C1 segment of cervical spinal cord (tissue), 14 donors: ENCODE measurements at regions not wholly inside any gene's neighbourhood (a gene's known extent, or its start where the extent isn't known, plus 50 kb on each side); places are given as distances from the start of the nearest gene placed in this dataset.
"Not testable (repeated sequence)": the region's sequence is repeated elsewhere in the genome, so short reads cannot be mapped to it uniquely, and the experiment has no call there.

Source experiments
- DNase-seq, 14 donors: peaks; one replicate each; lab custom pipeline; 2025; lab: John Stamatoyannopoulos, UW

GRCh38 chr20:55685841-55686240 lies 319.5 kb downstream of the CBLN4 start:
- no peak for DNase-seq

- DNase-seq, result no peak
Observed at GRCh38 chr20:55685425-55685824, 319.9 kb downstream of the CBLN4 start.

DNA sequence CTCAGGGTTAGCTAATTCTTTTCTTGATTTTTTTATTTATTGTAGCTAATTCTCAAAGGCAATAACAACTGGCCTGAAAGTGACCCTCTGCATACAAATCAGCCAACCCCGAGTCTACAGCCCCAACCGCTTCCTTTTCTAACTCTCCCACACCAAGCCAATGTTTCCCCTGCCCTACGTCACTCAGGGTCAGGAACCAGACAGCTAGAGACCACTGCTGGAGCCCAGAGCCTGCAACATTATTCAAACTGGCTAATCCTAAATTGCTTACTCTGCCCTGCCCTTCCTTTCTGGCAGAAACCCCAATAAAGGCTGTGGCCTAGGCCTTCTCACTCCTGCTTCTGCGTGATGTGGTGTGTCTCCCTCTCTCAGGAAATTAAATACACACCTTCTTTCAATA lies 320.7 kb downstream of the CBLN4 start:
- no peak for DNase-seq

- DNase-seq, result no peak
Observed at GRCh38 chr20:55678970-55679667, 326.2 kb downstream of the CBLN4 start.

- no peak for DNase-seq
Observed at GRCh38 chr20:55678126-55678525, 327.2 kb downstream of the CBLN4 start.

DNA sequence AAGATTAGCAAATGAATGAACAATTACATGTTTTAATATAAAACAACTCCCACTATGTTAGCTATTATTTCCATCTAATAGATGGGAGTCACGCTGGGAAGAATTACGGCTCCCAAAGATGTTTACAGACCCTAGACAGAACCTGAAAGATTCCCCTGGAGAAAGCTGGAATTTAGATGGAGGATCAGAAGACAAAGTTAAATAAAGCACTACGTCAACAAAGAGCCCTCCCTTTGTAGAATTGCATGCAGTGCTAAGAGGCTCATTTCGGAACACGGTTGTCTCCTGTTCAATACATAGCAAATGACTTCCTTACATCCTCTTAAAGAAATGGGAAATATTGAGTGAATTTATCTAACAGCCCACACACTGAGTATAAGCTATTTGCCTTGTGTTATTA lies 328.3 kb downstream of the CBLN4 start:
- no peak for DNase-seq

GRCh38 chr20:55676097-55676496 lies 329.2 kb downstream of the CBLN4 start:
- no peak for DNase-seq

- no peak for DNase-seq
Observed at GRCh38 chr20:55668631-55669030, 336.7 kb downstream of the CBLN4 start.

DNA sequence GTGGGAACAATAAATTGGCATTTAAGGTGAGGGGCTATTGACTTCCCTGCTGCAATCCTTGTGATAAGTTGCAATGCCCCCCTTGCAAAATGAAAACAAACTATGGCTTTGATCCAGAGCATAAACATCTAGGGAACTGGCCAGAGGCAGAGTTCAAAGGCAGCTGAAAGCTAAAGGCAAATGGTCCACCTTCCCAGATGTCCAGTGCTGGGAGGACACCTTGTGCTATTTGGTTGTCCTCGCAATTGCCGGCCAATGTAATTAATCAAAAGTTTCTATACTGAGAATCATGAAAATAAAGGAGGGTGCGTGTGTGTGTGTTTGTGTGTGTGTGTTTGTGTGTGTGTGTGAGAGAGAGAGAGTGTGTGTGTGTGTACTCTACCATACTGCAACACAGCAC lies 337.4 kb downstream of the CBLN4 start:
- no peak for DNase-seq

DNA sequence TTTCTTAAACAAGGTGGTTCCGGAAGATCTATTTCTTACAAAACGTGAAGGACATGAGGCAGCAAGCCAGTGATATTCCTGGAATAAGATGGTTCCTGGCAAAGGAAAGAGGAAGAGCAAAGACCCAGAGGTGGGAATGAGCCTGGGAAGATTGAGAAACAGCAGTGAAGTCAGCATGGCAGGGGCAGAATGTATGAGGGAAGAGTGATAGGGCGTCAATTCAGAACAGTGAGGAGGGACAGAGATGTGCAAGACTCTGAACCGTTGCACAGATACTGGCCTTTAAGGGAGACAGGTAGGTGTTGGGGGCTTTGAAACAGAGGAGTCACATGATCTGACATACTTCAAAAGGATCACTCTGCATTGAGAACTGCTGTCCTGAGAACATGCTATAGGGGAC lies 338.3 kb downstream of the CBLN4 start:
- DNase-seq, result no peak

DNA sequence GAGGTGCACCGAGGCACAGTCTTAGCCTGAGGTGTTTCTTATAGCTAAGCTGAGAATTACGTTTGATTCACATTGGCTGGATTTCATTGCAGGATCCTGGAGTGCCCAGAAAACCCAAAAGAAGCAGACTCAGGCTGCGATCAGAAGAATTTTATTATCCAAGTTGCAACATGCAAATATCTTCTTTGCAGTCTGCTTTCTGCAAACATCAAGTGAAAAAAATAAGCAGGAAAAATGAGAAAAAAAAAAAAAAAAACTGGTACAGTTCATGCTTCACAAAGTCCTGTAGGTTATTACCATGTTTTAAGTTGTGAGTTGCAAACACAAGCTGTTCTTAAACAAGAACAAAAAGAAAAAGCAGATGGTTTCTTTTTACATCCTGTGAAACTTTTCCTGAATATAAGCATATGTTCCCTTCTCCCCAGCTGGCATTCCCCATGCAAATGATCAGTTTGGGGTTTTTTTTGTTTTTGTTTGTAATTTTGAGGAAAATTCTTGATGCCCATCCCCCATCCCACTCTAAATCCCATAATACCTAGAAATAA lies 349.0 kb downstream of the CBLN4 start:
- no peak for DNase-seq

DNA sequence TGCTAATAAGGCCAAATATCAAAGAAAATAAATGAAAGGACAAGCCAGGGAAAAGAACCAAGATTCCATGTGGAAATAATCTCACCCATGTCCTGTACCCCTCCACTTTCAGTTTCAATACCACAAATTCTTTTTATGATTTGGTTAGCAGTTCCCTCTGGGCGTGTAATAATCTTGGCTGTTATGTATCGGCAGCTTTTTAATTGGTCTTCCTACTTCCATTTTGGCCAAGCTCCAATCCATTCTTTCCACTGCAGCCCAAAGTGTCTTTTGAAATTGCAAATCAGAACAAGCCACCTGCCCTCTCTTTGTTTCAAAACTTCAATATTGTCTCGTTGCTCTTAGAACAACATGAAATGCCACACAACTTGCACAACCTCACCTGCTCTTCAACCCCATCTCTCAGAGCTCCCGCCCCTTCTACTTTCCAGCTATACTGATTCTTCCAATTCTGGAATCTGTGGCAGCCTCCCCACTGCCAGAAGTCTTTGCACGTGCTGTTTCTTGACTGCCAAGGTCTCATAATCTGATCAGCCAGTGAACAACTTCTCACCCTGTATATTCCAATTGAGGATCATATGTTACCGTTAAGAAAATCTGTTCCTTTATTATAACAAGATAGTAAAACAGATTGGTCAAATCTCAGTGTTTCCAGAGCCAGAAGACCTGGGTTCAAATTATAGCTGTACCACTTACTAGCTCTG lies 354.5 kb downstream of the CBLN4 start:
- DNase-seq, result no peak

- DNase-seq, result peak in 7 of 14 donors; percentile 0 to 12 (median 4)
Observed at GRCh38 chr20:55649254-55649653, 356.1 kb downstream of the CBLN4 start.

- DNase-seq, result no peak
Observed at GRCh38 chr20:55646851-55647250, 358.5 kb downstream of the CBLN4 start.

DNA sequence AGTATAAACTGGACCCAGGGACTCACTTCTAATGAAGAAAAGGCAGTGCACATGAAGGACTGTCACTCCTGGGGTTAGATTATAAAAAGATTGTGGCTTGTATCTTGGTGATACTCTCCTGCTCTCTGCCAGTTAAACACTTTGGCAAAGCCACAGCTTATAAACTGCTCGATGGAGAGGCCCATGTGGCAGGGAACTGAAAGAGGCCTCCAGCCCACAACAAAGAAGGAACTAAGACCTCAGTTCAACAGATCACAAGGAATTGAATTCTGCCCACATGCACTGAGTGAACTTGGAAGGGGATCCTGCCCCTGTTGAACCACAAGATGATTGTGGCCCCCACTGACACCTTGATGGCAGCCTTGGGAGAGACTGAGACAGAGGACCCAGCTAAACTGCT lies 363.8 kb downstream of the CBLN4 start:
- no peak for DNase-seq

- DNase-seq, result no peak
Observed at GRCh38 chr20:55635870-55636269, 369.4 kb downstream of the CBLN4 start.

DNA sequence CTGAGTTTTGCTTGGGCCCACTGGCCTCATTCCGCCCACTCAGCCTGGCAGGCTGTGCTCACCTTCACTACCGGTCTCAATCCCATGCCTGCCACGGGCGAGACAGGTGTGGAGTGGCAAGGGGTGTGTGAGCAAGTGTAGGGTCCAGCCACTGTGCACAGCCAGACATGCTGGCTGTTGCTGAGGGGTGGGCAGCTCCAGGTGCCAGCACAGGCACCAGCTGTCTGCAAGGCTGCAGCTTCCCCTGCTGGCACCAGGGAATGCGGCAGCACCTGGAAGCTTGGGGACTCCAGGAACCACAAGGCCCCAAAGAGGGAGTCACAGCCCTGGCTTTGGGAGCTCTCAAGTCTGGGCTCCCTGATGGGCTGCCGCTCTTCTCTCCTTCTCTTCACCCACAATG lies 372.7 kb downstream of the CBLN4 start:
- no peak for DNase-seq

DNA sequence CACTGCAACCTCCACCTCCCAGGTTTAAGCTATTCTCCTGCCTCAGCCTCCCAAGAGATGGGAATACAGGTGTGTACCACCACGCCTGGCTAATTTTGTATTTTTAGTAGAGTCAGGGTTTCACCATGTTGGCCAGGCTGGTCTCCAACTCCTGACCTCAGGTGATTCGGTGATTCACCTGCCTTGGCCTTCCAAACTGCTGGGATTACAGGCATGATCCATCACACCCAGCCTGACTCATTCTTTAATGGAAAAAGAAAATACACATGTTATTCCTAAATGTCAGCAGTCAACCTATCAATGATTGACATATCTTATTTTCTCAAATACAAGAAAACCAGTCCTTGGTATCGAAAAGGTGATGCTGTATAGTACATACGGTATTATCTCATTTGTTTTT lies 376.2 kb downstream of the CBLN4 start:
- DNase-seq, result not testable (repeated sequence)

- no peak for DNase-seq
Observed at GRCh38 chr20:55626716-55627115, 378.6 kb downstream of the CBLN4 start.

- DNase-seq, result no peak
Observed at GRCh38 chr20:55616367-55616766, 389.0 kb downstream of the CBLN4 start.

DNA sequence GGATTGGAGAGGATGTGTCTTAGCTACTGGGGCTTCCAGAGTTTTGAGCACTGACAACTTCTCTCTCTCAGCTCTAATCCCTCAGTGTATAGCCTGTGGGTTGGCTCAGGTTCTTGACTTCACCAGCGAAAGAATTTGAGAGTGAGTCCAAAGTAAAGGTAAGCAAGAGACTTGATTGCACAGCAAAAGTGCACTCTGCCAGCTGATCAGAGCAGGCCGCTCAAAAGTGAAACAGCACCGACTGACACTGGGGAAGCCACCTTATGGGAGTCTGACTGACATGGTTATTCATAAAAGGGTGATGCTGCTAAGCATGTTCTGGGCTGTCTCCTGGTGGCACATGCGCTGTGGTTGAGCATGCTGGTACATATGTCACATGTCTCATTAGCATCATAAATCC lies 389.5 kb downstream of the CBLN4 start:
- DNase-seq, result no peak

DNA sequence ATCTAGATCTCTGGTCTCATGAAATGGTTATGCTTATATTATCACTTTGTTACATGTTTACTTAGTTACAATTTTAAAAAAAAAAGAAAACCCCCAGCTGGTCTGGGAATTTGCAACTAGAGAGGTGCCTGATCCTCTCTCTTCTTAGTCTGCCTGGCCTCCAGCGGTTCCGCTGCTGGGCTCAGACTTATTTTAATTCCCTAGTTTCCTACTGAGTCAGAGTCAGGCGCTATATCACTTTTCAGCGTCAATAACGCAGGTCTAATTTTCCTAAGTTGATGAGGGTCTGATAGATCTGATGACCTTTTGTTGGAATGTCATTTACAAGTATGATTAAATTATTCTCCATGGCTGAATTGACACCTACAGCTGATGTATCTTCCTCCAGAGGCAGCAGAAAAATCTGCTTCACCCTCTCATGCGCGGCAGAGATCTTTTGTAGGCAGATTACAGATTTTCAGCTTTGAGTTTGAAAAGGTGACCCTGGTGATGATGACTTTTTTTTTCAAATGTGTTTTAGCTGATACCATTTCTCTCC lies 391.0 kb downstream of the CBLN4 start:
- DNase-seq, result no peak

DNA sequence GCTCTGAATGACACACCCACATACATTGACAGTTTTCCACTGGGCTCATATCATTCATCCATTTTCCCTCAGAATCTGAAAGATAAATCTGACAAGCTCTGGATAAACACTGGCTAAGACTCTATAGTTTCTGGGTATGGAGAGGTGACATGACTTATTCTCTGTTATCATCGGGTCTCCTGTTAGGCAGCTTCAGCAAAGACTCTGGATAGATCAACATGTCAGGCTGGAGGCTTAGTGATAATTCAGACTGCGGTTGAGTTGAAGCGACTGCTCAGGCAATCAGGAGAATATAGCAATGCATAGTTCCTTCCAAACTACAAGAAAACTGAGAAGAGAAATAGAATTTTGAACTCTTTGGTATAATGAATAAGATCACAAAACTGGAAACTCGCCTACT lies 394.6 kb downstream of the CBLN4 start:
- no peak for DNase-seq
